Peyer's patch (tissue), 4 donors: ENCODE measurements at regions not wholly inside any gene's neighbourhood (a gene's known extent, or its start where the extent isn't known, plus 50 kb on each side); places are given as distances from the start of the nearest gene placed in this dataset.

Experiments
- DNase-seq, 3 donors: peaks; one replicate each; pipeline ENCODE4 v3.0.0-alpha.2; 2017 to 2019
- H3K27ac ChIP-seq, 4 donors: fragments of 200-600 bp; sonication (generic); one replicate each; pipeline ENCODE4 v1.5.1; 2016 to 2019
- H3K27me3 ChIP-seq, 2 donors: fragments of 200-600 bp; sonication (generic); one replicate each; pipeline ENCODE4 v1.5.1; 2019
- H3K36me3 ChIP-seq, 3 donors: fragments of 200-600 bp; sonication (generic); one replicate each; pipeline ENCODE4 v1.5.1; 2016 to 2019
- H3K4me1 ChIP-seq, 4 donors: fragments of 200-600 bp; sonication (generic); one replicate each; pipeline ENCODE4 v1.5.1; 2016 to 2019
- H3K4me3 ChIP-seq, 4 donors: fragments of 200-600 bp; sonication (generic); 1 replicate in 3 of 4; 2 replicates in 1 of 4; pipeline ENCODE4 v1.5.1; 2016 to 2019; ENCODE audit warnings: mild to moderate bottlenecking in 1 of 4
- H3K9me3 ChIP-seq, 4 donors: fragments of 200-600 bp; sonication (generic); one replicate each; pipeline ENCODE4 v1.5.1; 2016 to 2019; ENCODE audit warnings: mild to moderate bottlenecking in 1 of 4
- POLR2A ChIP-seq, 2 donors: fragments of 450-650 bp; IDR thresholded peaks; one replicate each; pipeline ENCODE4 v1.5.1; 2017; ENCODE audit warnings: antibody characterized with exemption in 2 of 2, mild to moderate bottlenecking in 2 of 2, moderate library complexity in 2 of 2
- TF ChIP-seq, protein P1 (sequence below), 6 experiments: fragments of 450-650 bp in 4 of 6; fragments of 200-600 bp in 2 of 6; sonication (generic) in 1 of 6; IDR thresholded peaks; one replicate each; pipeline ENCODE4 v1.5.1; 2017 to 2019; ENCODE audit warnings: antibody characterized with exemption in 6 of 6, mild to moderate bottlenecking in 3 of 6, moderate library complexity in 1 of 6

DNA sequence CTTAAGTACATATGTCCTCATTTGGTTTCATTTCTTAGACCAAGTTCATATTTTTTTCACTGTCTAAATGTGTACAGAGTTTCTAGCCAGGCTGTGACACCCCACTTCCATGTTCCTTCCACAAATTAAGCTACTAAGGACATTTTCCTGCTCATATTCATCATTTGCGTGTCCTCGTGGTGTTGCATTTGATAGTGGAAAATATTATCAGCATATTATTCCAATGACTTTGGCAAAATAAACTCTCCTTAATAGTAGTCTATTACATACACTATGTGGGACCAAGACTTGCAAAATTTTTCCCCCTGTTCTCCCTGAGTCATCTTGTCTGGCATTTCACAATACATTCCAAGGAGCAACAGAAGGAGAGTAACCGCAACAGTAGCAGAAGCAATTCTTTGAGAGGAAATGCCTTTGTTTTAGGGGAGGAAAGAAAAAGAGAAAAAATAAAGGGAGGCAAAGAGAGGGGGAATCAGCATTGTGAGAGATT, 599.2 kb downstream of the COL12A1 start:
- DNase-seq = no peak
- Histone ChIP-seq H3K4me3 (no peak overlapping the region), H3K36me3 (no peaks in the 10 kb centered on the region), H3K27me3 (no peaks in the 10 kb centered on the region), H3K4me1 (no peaks in the 10 kb centered on the region), H3K9me3 (no peaks in the 10 kb centered on the region), H3K27ac (peak overlapping the region in 1 of 4 donors; percentile 15)
- TF ChIP-seq, protein P1, sequence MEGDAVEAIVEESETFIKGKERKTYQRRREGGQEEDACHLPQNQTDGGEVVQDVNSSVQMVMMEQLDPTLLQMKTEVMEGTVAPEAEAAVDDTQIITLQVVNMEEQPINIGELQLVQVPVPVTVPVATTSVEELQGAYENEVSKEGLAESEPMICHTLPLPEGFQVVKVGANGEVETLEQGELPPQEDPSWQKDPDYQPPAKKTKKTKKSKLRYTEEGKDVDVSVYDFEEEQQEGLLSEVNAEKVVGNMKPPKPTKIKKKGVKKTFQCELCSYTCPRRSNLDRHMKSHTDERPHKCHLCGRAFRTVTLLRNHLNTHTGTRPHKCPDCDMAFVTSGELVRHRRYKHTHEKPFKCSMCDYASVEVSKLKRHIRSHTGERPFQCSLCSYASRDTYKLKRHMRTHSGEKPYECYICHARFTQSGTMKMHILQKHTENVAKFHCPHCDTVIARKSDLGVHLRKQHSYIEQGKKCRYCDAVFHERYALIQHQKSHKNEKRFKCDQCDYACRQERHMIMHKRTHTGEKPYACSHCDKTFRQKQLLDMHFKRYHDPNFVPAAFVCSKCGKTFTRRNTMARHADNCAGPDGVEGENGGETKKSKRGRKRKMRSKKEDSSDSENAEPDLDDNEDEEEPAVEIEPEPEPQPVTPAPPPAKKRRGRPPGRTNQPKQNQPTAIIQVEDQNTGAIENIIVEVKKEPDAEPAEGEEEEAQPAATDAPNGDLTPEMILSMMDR (IDR thresholded peaks at IDR 0.05) = no peak
- TF ChIP-seq POLR2A (IDR thresholded peaks at IDR 0.05) = no peak

- H3K27ac ChIP-seq = peak overlapping the region in 1 of 4 donors; percentile 15
- DNase-seq = no peak
- no peaks in the 10 kb centered on the region for H3K27me3 ChIP-seq
- H3K36me3 ChIP-seq = no peaks in the 10 kb centered on the region
- H3K4me3 ChIP-seq = no peak overlapping the region
- H3K4me1 ChIP-seq = no peaks in the 10 kb centered on the region
- TF ChIP-seq, protein P1 (IDR thresholded peaks at IDR 0.05) = no peak
- TF ChIP-seq POLR2A (IDR thresholded peaks at IDR 0.05) = no peak
- no peaks in the 10 kb centered on the region for H3K9me3 ChIP-seq
Measured at GRCh38 chr6:74605922-74606581, 599.8 kb downstream of the COL12A1 start.

DNA sequence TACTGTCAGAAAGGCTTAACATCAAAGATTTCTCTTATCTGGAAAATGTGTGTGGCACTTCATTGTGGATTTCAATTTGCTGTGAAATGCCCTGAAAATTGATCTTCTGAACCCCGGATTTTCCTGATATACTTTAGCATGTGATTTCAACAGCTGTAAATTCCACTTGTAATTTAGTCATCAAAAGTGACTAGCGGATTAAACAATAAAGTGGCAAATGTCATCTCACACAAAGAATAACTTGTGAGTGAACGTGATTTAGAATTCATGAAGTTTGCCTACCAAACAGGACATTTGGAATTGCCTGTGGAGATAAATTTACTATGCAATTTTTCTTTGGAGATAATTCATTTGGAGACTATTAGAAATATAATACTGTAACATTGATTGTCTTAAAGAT, 601.6 kb downstream of the COL12A1 start:
- H3K4me3 ChIP-seq = no peak overlapping the region
- H3K27me3 ChIP-seq = no peaks in the 10 kb centered on the region
- no peak overlapping the region for H3K27ac ChIP-seq
- DNase-seq = no peak
- TF ChIP-seq, protein P1 (IDR thresholded peaks at IDR 0.05) = no peak
- TF ChIP-seq POLR2A (IDR thresholded peaks at IDR 0.05) = no peak
- H3K36me3 ChIP-seq = no peaks in the 10 kb centered on the region
- no peaks in the 10 kb centered on the region for H3K9me3 ChIP-seq
- no peaks in the 10 kb centered on the region for H3K4me1 ChIP-seq

- Histone ChIP-seq H3K4me3 (no peak overlapping the region), H3K36me3 (no peaks in the 10 kb centered on the region), H3K27me3 (no peaks in the 10 kb centered on the region), H3K4me1 (no peaks in the 10 kb centered on the region), H3K9me3 (no peaks in the 10 kb centered on the region), H3K27ac (no peak overlapping the region)
- TF ChIP-seq, protein P1 (IDR thresholded peaks at IDR 0.05) = no peak
- no peak for TF ChIP-seq POLR2A (IDR thresholded peaks at IDR 0.05)
- DNase-seq = no peak
Measured at GRCh38 chr6:74603322-74604076, 602.4 kb downstream of the COL12A1 start.

GRCh38 chr6:74602206-74602605, 603.6 kb downstream of the COL12A1 start:
- TF ChIP-seq POLR2A (IDR thresholded peaks at IDR 0.05) = no peak
- TF ChIP-seq, protein P1 (IDR thresholded peaks at IDR 0.05) = no peak
- Histone ChIP-seq H3K4me3 (no peak overlapping the region), H3K27ac (no peak overlapping the region), H3K9me3 (no peaks in the 10 kb centered on the region), H3K27me3 (no peaks in the 10 kb centered on the region), H3K36me3 (no peaks in the 10 kb centered on the region), H3K4me1 (no peaks in the 10 kb centered on the region)
- no peak for DNase-seq
